HEK293 (cell line): ENCODE measurements at regions not wholly inside any gene's neighbourhood (a gene's known extent, or its start where the extent isn't known, plus 50 kb on each side); places are given as distances from the start of the nearest gene placed in this dataset.

Experiments used
- BCL11A ChIP-seq: fragments of 450-650 bp; formaldehyde crosslinking; IDR thresholded peaks from 2 replicates; pipeline ENCODE4 v1.5.1; 2016; ENCODE audit warnings: low read depth, missing biosample characterization, missing genetic modification characterization
- GLI2 ChIP-seq: fragments of 450-650 bp; formaldehyde crosslinking; IDR thresholded peaks from 2 replicates; pipeline ENCODE4; 2017; ENCODE audit warnings: missing biosample characterization, missing genetic modification characterization, low read depth, borderline replicate concordance
- MZF1 ChIP-seq: fragments of 450-650 bp; formaldehyde crosslinking; IDR thresholded peaks from 2 replicates; pipeline ENCODE4 v1.5.1; 2017; ENCODE audit warnings: missing biosample characterization, missing genetic modification characterization, borderline replicate concordance
- OSR2 ChIP-seq: fragments of 450-650 bp; formaldehyde crosslinking; IDR thresholded peaks from 2 replicates; pipeline ENCODE4 v1.5.1; 2016; ENCODE audit warnings: missing biosample characterization, missing genetic modification characterization
- RBAK ChIP-seq: fragments of 450-650 bp; formaldehyde crosslinking; IDR thresholded peaks from 2 replicates; pipeline ENCODE4 v1.5.1; 2016; ENCODE audit warnings: missing biosample characterization, missing genetic modification characterization
- TCF7L2 ChIP-seq: IDR thresholded peaks from 2 replicates; pipeline ENCODE4 v1.6.1; 2011; ENCODE audit warnings: low read depth, mild to moderate bottlenecking, inconsistent platforms, low read length, moderate library complexity, borderline replicate concordance
- YY2 ChIP-seq: fragments of 450-650 bp; formaldehyde crosslinking; IDR thresholded peaks from 2 replicates; pipeline ENCODE4 v1.5.1; 2016; ENCODE audit warnings: missing biosample characterization, missing genetic modification characterization
- ZBTB21 ChIP-seq: fragments of 450-650 bp; formaldehyde crosslinking; IDR thresholded peaks from 2 replicates; pipeline ENCODE4 v1.5.1; 2017; ENCODE audit warnings: missing biosample characterization, missing genetic modification characterization
- ZNF544 ChIP-seq: fragments of 450-650 bp; formaldehyde crosslinking; IDR thresholded peaks from 2 replicates; pipeline ENCODE4 v1.5.0; 2017; ENCODE audit warnings: missing biosample characterization, missing genetic modification characterization
- ZNF600 ChIP-seq: fragments of 450-650 bp; formaldehyde crosslinking; IDR thresholded peaks from 2 replicates; pipeline ENCODE4 v1.5.1; 2016; ENCODE audit warnings: missing biosample characterization, missing genetic modification characterization
- TF ChIP-seq, protein P1 (sequence below): fragments of 450-650 bp; formaldehyde crosslinking; IDR thresholded peaks from 2 replicates; pipeline ENCODE4 v1.5.1; 2016; ENCODE audit warnings: missing biosample characterization, missing genetic modification characterization
- TF ChIP-seq, protein P2 (sequence below): fragments of 450-650 bp; formaldehyde crosslinking; IDR thresholded peaks from 2 replicates; pipeline ENCODE4 v1.5.1; 2016; ENCODE audit warnings: missing biosample characterization, missing genetic modification characterization
- TF ChIP-seq, protein P3 (sequence below): fragments of 450-650 bp; formaldehyde crosslinking; IDR thresholded peaks from 2 replicates; pipeline ENCODE4 v1.5.1; 2016; ENCODE audit warnings: missing biosample characterization, missing genetic modification characterization
- TF ChIP-seq, protein P4 (sequence below): fragments of 450-650 bp; formaldehyde crosslinking; IDR thresholded peaks from 2 replicates; pipeline ENCODE4 v1.5.1; 2016; ENCODE audit warnings: missing biosample characterization, missing genetic modification characterization

DNA sequence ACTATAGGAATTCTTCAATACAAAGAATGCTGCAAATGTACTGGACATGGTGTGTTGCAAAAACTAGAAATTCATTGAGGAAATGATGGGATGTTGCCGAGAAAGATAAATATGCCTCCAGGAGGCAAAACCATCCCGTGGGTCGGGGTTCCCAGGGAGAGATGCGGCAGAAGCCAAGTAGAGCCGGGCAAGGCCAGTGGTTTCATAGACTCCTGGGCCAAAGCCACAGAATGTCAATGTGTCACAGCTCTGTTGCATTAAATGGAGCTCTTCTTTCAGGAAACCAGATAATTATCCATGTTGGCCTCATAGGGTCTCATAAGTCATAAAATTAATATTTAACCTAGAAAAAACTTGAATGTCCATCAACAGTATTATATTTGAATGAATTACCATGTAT, 419.5 kb upstream of the CDH10 start:
- TF ChIP-seq, protein P1, sequence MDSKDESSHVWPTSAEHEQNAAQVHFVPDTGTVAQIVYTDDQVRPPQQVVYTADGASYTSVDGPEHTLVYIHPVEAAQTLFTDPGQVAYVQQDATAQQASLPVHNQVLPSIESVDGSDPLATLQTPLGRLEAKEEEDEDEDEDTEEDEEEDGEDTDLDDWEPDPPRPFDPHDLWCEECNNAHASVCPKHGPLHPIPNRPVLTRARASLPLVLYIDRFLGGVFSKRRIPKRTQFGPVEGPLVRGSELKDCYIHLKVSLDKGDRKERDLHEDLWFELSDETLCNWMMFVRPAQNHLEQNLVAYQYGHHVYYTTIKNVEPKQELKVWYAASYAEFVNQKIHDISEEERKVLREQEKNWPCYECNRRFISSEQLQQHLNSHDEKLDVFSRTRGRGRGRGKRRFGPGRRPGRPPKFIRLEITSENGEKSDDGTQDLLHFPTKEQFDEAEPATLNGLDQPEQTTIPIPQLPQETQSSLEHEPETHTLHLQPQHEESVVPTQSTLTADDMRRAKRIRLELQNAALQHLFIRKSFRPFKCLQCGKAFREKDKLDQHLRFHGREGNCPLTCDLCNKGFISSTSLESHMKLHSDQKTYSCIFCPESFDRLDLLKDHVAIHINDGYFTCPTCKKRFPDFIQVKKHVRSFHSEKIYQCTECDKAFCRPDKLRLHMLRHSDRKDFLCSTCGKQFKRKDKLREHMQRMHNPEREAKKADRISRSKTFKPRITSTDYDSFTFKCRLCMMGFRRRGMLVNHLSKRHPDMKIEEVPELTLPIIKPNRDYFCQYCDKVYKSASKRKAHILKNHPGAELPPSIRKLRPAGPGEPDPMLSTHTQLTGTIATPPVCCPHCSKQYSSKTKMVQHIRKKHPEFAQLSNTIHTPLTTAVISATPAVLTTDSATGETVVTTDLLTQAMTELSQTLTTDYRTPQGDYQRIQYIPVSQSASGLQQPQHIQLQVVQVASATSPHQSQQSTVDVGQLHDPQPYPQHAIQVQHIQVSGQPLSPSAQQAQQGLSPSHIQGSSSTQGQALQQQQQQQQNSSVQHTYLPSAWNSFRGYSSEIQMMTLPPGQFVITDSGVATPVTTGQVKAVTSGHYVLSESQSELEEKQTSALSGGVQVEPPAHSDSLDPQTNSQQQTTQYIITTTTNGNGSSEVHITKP (tag by site-specific recombination), result no peak
- TF ChIP-seq ZNF600 (tag by site-specific recombination) (no peak), GLI2 (tag by site-specific recombination) (no peak), YY2 (tag by site-specific recombination) (no peak), ZBTB21 (tag by site-specific recombination) (no peak), BCL11A (no peak), TCF7L2 (no peak), OSR2 (tag by site-specific recombination) (no peak), MZF1 (tag by site-specific recombination) (no peak), RBAK (tag by site-specific recombination) (no peak), ZNF544 (no peak)
- TF ChIP-seq, protein P2, sequence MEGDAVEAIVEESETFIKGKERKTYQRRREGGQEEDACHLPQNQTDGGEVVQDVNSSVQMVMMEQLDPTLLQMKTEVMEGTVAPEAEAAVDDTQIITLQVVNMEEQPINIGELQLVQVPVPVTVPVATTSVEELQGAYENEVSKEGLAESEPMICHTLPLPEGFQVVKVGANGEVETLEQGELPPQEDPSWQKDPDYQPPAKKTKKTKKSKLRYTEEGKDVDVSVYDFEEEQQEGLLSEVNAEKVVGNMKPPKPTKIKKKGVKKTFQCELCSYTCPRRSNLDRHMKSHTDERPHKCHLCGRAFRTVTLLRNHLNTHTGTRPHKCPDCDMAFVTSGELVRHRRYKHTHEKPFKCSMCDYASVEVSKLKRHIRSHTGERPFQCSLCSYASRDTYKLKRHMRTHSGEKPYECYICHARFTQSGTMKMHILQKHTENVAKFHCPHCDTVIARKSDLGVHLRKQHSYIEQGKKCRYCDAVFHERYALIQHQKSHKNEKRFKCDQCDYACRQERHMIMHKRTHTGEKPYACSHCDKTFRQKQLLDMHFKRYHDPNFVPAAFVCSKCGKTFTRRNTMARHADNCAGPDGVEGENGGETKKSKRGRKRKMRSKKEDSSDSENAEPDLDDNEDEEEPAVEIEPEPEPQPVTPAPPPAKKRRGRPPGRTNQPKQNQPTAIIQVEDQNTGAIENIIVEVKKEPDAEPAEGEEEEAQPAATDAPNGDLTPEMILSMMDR (tag by site-specific recombination), result no peak
- TF ChIP-seq, protein P3, sequence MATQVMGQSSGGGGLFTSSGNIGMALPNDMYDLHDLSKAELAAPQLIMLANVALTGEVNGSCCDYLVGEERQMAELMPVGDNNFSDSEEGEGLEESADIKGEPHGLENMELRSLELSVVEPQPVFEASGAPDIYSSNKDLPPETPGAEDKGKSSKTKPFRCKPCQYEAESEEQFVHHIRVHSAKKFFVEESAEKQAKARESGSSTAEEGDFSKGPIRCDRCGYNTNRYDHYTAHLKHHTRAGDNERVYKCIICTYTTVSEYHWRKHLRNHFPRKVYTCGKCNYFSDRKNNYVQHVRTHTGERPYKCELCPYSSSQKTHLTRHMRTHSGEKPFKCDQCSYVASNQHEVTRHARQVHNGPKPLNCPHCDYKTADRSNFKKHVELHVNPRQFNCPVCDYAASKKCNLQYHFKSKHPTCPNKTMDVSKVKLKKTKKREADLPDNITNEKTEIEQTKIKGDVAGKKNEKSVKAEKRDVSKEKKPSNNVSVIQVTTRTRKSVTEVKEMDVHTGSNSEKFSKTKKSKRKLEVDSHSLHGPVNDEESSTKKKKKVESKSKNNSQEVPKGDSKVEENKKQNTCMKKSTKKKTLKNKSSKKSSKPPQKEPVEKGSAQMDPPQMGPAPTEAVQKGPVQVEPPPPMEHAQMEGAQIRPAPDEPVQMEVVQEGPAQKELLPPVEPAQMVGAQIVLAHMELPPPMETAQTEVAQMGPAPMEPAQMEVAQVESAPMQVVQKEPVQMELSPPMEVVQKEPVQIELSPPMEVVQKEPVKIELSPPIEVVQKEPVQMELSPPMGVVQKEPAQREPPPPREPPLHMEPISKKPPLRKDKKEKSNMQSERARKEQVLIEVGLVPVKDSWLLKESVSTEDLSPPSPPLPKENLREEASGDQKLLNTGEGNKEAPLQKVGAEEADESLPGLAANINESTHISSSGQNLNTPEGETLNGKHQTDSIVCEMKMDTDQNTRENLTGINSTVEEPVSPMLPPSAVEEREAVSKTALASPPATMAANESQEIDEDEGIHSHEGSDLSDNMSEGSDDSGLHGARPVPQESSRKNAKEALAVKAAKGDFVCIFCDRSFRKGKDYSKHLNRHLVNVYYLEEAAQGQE (tag by site-specific recombination), result no peak
- TF ChIP-seq, protein P4, sequence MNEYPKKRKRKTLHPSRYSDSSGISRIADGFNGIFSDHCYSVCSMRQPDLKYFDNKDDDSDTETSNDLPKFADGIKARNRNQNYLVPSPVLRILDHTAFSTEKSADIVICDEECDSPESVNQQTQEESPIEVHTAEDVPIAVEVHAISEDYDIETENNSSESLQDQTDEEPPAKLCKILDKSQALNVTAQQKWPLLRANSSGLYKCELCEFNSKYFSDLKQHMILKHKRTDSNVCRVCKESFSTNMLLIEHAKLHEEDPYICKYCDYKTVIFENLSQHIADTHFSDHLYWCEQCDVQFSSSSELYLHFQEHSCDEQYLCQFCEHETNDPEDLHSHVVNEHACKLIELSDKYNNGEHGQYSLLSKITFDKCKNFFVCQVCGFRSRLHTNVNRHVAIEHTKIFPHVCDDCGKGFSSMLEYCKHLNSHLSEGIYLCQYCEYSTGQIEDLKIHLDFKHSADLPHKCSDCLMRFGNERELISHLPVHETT (tag by site-specific recombination), result no peak
